Lung (tissue), 11 donors: ENCODE measurements at regions not wholly inside any gene's neighbourhood (a gene's known extent, or its start where the extent isn't known, plus 50 kb on each side); places are given as distances from the start of the nearest gene placed in this dataset.

ENCODE experiments used
- ATAC-seq: fragments of 200-7000 bp; cut with Tn5 transposase; one replicate; pipeline ENCODE4 v1.9.1; 2020; ENCODE audit warnings: moderate number of reproducible peaks; ENCODE audit not compliant: insufficient read depth, low FRiP score
- DNase-seq, 3 donors: peaks; one replicate each; pipeline ENCODE4 v3.0.0-alpha.2; 2013 to 2017
- H3K27ac ChIP-seq, 2 donors: one replicate each; pipeline ENCODE4 v1.5.1; 2013; ENCODE audit warnings: mild to moderate bottlenecking in 2 of 2, moderate library complexity in 2 of 2, control low read depth in 1 of 2, inconsistent platforms in 1 of 2, low read depth in 1 of 2, low read length in 1 of 2
- H3K27me3 ChIP-seq, 3 donors: one replicate each; pipeline ENCODE4 v1.5.1; 2013; ENCODE audit warnings: low read length in 2 of 3; ENCODE audit not compliant: control insufficient read depth in 3 of 3, insufficient read depth in 3 of 3
- H3K36me3 ChIP-seq, 4 donors: one replicate each; pipeline ENCODE4 v1.5.1; 2013; ENCODE audit warnings: low read length in 4 of 4, mild to moderate bottlenecking in 1 of 4, moderate library complexity in 1 of 4; ENCODE audit not compliant: control insufficient read depth in 4 of 4, insufficient read depth in 4 of 4
- H3K4me1 ChIP-seq, 5 donors: one replicate each; pipeline ENCODE4 v1.5.1; 2013; ENCODE audit warnings: low read length in 5 of 5, mild to moderate bottlenecking in 2 of 5, moderate library complexity in 1 of 5; ENCODE audit not compliant: control insufficient read depth in 5 of 5, insufficient read depth in 5 of 5
- H3K4me3 ChIP-seq: one replicate; pipeline ENCODE4 v1.5.1; 2013; ENCODE audit warnings: mild to moderate bottlenecking, control low read depth, moderate library complexity
- H3K9ac ChIP-seq, 2 donors: one replicate each; pipeline ENCODE4 v1.5.1; 2013; ENCODE audit warnings: low read length in 2 of 2, control low read depth in 1 of 2; ENCODE audit not compliant: insufficient read depth in 1 of 2
- H3K9me3 ChIP-seq, 4 donors: one replicate each; pipeline ENCODE4 v1.5.1; 2013; ENCODE audit warnings: low read length in 3 of 4, mild to moderate bottlenecking in 1 of 4, moderate library complexity in 1 of 4; ENCODE audit not compliant: control insufficient read depth in 4 of 4, insufficient read depth in 3 of 4
- WGBS, 2 donors: extraction: QIAGEN DNeasy Blood & Tissue Kit; methylation state at CpG; one replicate each; pipeline ENCODE4 v1.1.7; 2013; 5-methylcytosine and 5-hydroxymethylcytosine counted together
- TF ChIP-seq, protein P1 (sequence below): IDR thresholded peaks from 2 replicates; pipeline ENCODE4 v1.5.1; 2012; ENCODE audit warnings: mild to moderate bottlenecking; ENCODE audit errors: control extremely low read depth, extremely low read depth
- donor health status: control.
- donor health status: control.
- donor health status: Bipolar disorder and iron deficiency.
- donor health status: healthy.
- donor health status: DM: yes; HTN: yes; CAD: no.

DNA sequence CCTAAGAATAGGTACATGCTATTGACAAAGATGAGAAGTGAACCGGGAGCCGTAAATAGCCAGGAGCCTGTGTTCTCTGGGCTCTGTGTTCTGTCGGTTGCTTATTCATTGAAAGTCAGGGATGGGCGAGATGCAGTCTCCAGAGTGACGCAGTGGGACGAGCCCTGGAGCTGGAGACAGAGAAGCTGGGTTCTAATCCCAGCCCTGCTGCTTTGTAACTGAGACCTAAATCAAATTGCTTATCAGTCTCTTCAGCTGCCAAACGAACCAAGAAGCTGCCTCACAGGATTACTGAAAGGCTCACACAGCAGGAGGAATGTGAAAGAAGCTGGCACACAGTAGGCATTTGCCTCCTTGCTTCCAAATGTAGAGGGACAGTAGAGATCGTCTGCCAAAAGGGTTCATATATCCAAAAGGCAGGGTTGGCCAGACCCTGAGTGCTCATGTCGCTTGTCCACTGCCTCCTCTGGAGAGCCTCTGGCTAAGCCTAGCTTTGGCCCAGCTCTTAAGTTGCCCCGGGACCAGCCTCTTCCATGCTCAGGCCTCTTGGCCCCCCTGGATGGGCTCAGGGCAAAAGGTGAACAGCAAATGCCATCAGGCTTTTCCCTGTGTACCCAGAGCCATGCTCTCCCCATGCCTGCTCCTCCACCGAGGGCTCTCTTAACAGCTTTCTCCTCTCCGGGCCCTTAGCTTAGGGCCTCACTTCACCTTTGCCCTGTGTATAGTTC, 134.2 kb upstream of the IPO9 start:
- WGBS, 2 donors, result 92 to 93% methylated on average over 12 of the region's 12 CpGs
- ATAC-seq (no peak), DNase-seq (no peak)
- no peak overlapping the region for H3K9ac ChIP-seq
- H3K4me3 ChIP-seq, result no peak overlapping the region
- no peak overlapping the region for H3K27ac ChIP-seq
- no peaks in the 10 kb centered on the region for H3K36me3 ChIP-seq
- TF ChIP-seq, protein P1, sequence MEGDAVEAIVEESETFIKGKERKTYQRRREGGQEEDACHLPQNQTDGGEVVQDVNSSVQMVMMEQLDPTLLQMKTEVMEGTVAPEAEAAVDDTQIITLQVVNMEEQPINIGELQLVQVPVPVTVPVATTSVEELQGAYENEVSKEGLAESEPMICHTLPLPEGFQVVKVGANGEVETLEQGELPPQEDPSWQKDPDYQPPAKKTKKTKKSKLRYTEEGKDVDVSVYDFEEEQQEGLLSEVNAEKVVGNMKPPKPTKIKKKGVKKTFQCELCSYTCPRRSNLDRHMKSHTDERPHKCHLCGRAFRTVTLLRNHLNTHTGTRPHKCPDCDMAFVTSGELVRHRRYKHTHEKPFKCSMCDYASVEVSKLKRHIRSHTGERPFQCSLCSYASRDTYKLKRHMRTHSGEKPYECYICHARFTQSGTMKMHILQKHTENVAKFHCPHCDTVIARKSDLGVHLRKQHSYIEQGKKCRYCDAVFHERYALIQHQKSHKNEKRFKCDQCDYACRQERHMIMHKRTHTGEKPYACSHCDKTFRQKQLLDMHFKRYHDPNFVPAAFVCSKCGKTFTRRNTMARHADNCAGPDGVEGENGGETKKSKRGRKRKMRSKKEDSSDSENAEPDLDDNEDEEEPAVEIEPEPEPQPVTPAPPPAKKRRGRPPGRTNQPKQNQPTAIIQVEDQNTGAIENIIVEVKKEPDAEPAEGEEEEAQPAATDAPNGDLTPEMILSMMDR, result no peak
- no peaks in the 10 kb centered on the region for H3K9me3 ChIP-seq
- H3K27me3 ChIP-seq, result no peaks in the 10 kb centered on the region
- H3K4me1 ChIP-seq, result peaks cover 2 to 22% (median 6%) of the 10 kb centered on the region in 5 donors

GRCh38 chr1:201695607-201696006, 133.3 kb upstream of the IPO9 start:
- H3K4me3 ChIP-seq, result no peak overlapping the region
- H3K9me3 ChIP-seq, result no peaks in the 10 kb centered on the region
- H3K36me3 ChIP-seq, result no peaks in the 10 kb centered on the region
- H3K27ac ChIP-seq, result peak overlapping the region in 1 of 2 donors; percentile 39
- H3K27me3 ChIP-seq, result no peaks in the 10 kb centered on the region
- 92 to 93% methylated on average over 6 of the region's 6 CpGs for WGBS, 2 donors
- H3K9ac ChIP-seq, result no peak overlapping the region
- TF ChIP-seq, protein P1, result no peak
- ATAC-seq, result no peak
- peaks cover under 1 to 22% (median 6%) of the 10 kb centered on the region in 5 donors for H3K4me1 ChIP-seq
- no peak for DNase-seq

DNA sequence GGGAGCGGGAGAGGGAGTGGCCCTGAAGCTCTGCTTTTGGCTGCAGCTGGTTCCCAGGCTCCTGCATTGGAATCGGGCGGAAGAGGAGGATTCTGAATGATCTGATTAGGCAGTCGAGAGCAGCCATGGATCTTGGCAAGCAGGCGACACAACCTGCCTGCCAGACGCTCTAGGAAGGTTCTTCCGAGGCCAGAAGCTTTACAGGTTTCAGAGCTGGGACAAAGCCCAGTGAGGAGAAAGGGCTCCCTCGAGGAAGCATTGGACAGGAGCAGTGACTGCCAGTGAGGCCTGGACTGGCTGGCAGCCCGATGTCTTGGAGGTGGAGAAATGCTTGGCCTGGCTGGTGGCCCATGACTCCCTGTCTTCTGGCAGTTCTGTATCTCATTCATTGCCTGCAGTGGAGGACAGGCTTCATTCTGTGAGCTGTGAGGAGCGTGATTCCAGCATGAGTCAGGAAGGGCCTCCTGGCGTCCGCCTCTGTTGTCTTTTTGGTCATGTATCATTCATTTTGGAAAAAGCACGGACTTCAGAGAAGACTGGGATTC, 132.7 kb upstream of the IPO9 start:
- DNase-seq (peak in 1 of 3 donors; percentile 43), ATAC-seq (peak; percentile 29)
- Histone ChIP-seq H3K9ac (no peak overlapping the region), H3K4me1 (peaks cover 0 to 22% (median 6%) of the 10 kb centered on the region in 5 donors), H3K27ac (peak overlapping the region; percentile 15 to 39), H3K4me3 (no peak overlapping the region), H3K9me3 (no peaks in the 10 kb centered on the region), H3K36me3 (no peaks in the 10 kb centered on the region), H3K27me3 (no peaks in the 10 kb centered on the region)
- 68 to 90% methylated on average over 13 of the region's 13 CpGs for WGBS, 2 donors
- TF ChIP-seq, protein P1, result no peak
